Hindlimb muscle (tissue), 1 donor: ENCODE measurements at regions not wholly inside any gene's neighbourhood (a gene's known extent, or its start where the extent isn't known, plus 50 kb on each side); places are given as distances from the start of the nearest gene placed in this dataset.
A peak's percentile ranks its signal among the peaks of the same experiment; 100 is the strongest.

ENCODE experiments used
- DNase-seq: peaks from one replicate; pipeline ENCODE4 v3.0.0-alpha.2; 2013

DNA sequence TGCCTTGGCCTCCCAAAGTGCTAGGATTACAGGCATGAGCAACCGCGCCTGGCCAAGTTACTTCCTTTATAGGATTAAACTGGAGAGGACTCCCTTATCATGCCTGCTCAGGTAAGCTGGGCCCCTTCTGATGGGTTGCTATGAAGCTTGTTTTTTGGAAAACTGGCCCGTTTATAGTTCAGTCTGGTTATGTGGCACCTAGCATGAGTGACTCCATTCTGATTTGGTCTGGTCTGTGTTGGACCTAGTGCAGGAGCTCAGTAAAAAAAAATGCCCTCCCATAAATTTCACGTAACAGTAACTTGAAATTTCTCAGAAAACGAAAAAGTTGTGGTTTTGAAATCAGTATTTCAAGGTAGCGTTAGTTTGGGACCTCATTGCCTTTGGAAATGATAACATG, 448.4 kb downstream of the HACE1 start:
- no peak for DNase-seq

DNA sequence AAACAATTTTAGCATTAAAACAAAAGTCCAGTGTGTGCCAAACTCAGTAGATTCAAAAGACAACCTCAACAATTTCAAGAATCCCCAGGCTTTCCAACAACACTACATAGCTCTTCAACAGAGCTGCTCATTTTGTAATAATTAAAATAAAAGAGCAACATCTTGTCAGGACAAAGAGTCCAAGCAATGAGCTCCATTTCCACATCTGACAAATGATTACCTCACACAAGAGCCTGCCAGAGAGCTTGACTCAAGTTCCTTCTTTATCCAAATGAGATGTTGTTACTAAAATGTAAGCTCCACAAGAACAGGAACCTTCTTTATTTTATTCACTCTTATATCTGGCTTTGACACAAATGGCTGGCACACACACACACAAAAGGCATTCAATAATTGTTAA, 449.8 kb downstream of the HACE1 start:
- DNase-seq: no peak

DNA sequence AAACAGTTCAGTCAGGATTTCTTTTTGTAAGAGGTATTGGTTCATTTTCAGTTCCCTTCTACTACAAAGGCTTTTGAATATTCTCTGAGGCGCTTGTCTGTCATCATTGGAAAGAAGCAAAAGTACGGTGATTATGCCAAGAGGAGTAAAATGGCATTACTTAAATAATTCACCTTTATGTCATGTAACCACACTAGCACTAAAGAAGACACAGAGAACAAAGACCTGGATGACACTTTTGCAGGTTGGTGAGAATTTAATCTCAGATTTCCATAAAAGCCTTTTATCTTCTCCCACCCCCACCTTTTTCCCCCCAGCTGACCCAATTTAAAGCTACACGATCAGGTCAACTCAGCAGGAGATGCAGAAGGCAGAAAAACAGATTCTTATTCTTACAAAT, 451.8 kb downstream of the HACE1 start:
- DNase-seq: no peak

DNA sequence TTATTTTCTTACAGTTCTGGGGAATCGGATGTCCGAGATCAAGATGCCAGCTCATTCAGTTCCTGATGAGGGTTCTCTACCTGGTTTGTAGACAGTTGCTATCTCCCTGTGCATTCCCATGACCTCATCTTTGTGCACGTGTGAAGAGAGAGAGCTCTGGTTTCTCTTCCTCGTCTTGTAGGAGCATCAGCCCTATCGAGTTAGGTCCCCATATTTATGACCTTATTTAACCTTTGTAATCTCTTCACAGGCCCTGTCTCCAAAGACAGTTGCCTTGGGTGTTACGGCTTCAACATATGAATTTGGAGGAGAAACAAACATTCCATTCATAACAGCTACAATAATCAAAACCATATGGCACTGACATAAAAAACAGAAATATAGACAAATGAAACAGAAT, 455.3 kb downstream of the HACE1 start:
- peak; percentile 6 for DNase-seq

DNA sequence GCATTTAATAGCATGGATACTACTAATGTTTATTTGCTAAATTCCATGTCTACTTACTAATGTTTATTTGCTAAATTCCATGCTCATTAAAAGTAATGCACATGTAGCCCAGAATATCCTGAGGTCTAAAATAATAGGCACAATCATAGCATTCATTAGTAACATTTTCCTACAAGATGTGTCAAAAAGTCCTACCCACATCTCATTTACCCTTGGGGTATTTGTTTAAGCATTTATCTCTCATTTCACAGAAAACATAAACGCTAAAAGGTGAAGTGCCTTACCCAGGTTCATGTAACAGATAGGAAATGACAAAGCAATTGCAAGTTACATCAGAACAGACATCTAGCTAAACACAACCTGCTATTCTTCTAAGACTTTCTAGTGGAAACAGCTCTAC, 457.1 kb downstream of the HACE1 start:
- no peak for DNase-seq

DNA sequence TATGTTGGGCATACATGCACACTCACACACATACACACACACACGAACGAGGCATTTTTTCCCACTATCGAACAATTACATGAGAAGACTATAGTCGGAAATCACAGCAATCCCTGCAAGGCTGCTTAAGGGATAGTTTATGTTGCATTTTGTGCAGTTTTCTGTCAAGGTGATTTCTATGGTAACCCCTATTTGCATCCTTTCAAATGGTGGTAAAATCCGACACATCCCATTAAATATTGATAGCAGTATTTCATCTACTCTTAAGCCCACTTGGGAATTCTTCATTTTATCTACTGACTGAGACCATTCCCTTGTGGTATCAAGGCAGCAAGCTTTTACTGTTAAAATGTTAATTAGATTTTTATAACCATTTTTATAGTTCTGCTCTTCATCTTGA, 457.8 kb downstream of the HACE1 start:
- no peak for DNase-seq

DNA sequence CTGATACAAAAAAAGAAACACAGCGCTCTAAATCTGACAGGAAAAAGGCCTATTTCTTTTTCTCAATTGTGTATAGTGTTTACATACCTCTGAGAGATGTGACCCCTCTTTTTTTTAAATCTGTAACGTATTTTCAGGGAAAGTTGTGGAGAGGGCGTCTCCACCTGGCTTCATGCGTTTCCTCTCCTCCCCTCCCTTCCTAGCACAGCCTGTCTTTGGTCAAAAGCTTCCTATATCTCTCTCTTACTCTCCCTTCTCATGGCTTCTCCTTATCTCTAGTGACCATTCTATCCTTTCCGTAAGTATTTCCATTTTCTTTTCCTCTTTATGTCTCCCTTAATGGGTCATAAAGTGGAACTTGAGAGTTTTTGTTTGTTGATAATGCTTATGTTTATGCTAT, 458.9 kb downstream of the HACE1 start:
- DNase-seq: no peak

DNA sequence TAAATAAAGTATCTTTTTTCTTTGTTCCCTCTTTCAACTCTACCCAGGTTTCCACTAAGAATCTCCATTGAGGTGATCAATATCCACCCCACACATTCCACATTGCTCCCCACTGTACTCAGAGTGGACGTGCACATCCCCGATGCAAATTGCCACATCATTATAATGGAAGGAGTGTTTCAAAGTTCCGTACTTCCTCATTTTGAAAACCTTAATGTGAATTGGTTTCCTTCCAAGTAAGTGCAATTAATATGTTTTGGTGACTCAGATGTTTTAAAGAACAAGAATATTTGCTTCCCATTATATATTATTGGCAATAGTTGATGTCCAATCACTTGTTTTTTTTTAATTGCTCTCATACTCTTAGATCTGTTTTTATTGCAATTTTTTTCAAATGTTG, 463.6 kb downstream of the HACE1 start:
- peak; percentile 4 for DNase-seq

DNA sequence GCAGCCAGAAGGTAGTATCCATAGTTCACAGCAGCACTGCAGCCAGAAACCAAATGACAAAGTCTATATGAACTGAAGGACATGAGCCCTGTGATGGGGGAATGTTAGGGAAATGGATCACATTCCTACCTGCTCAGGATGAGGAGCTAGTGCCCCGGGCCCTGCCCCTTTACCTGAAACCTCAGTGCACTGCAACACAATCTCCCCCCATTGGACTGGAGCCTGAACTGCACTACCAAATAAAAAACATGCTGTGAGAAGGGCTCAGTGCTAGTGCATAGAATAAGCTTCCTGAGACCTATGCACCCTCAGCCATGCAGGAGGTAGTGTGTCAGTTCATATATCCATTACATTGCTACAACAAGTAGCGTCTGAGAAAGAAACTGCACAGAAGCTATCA, 477.8 kb downstream of the HACE1 start:
- DNase-seq: no peak

DNA sequence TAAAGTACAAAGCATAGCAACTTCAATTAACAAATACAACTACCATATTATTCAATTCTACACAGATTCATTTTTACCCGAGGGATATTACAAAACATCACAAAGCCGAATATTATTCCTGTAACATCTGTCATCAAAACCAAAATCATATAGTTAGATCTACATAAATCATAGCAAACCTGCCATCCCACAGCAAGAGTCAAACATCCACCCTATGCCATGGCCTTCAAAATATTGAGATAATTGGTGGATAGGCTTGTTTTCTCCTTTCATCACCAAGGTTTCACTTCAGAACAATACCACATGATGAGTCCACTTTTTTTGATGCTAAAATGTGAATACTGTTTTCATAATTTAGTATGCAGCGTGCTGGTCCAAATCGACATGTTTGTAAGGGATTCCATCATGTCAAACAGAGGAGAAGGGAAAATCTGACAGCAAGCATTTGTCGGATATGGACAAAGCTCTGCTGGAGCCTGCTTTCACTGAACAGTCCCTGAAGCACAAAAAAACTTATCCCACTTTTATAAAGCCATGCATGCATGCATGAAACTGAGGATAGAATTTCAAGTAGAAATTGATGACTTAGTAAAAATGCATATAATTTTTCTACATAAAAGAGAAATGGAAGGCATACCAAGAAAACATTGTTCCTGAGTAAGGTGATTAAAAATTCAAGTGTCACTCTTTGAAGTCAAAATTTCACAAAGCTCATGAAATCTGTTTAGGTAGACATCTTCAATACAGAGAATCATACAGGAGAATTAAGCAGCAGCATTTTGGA, 494.1 kb downstream of the HACE1 start:
- DNase-seq: no peak

DNA sequence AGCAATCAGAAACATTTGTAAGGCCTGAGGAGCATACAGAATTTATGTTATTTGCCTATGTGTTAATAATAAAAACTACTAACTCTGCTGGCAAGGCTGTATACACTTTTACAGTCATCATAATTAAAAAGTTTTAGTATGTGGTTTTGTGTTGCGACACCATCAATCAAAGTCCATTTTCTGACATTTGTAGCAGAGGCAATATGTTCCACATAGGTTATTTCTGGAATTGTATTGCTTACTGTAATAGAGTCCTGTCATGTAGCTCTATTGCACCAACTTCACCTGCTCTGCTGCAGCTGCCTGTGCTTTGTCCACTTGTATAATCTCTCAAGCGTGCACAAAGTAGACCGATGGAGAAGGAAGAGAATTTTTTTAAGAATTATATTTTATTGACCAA, 501.8 kb downstream of the HACE1 start:
- no peak for DNase-seq

DNA sequence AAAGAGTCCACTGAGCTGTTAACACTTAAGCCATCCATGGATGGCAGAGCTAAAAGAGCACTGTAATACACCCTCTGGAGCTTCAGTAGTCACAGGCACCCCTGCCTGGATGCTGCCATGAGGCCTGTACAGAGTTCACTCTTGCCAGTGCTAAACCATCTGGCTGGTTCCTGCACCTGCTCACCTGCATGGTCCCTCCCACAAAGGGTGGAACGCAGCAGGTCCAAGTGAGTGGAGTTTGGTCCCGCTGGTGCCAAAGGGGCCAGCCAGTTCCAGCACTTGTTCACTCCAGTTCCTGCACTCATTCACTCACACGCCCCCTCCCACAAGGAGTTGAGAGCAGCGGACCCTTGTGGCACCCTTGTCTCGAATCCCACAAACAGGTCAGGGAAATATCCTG, 503.5 kb downstream of the HACE1 start:
- DNase-seq: no peak

DNA sequence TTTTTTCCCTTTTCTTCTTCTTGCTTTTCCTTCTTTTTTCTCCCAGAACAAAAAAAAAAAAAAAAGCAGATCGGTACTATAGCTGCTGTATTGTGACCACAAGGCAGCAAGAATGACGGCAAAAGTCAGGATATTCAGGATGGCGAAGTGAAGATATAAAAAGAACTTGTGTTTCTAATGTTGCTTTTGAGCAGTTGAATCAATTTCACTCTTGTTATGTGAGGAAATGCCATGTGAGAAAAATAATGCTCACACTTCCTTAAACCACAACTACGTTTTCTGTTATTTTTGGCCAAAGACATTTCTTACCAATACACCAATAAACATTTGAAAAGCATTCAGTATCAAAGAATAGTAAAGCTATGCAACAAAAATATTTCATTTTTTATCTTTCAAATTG, 510.5 kb downstream of the HACE1 start:
- DNase-seq: no peak

DNA sequence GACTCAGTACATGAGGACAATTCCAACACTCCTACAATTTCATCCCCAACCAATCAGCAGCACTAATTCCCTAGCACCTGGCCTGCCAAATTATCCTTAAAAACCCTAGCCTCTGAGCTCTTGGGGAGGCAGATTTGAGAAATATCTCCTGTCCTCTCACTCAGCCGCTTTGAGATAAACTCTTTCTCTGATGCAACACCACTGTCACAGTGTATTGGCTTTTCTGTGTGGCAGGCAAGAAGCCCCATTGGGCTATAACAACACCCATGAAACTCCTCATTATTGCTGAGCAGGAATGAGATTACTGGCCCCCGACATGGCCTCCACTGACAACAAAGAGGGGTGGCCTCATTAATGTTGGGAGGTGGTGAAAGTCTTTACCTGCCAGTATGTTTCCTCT, 515.5 kb downstream of the HACE1 start:
- no peak for DNase-seq

DNA sequence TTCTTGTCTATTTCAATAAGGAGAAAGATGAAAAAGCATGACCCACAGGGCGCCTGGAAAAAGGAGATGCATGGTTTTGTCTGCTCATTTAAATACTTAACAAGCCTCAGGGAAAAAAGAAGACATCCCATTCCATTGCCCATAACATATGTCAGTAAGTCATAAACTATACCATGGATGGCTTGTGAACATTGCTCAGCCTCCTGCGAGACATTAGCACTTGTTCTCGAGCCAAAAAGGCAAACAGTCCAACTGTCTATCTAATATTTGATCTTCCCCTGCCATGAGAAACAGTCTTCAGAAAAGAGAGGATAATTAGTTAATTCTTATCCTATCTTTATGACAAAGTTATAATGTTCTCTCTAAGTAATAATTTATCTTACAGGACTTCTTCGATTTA, 527.4 kb downstream of the HACE1 start:
- no peak for DNase-seq

DNA sequence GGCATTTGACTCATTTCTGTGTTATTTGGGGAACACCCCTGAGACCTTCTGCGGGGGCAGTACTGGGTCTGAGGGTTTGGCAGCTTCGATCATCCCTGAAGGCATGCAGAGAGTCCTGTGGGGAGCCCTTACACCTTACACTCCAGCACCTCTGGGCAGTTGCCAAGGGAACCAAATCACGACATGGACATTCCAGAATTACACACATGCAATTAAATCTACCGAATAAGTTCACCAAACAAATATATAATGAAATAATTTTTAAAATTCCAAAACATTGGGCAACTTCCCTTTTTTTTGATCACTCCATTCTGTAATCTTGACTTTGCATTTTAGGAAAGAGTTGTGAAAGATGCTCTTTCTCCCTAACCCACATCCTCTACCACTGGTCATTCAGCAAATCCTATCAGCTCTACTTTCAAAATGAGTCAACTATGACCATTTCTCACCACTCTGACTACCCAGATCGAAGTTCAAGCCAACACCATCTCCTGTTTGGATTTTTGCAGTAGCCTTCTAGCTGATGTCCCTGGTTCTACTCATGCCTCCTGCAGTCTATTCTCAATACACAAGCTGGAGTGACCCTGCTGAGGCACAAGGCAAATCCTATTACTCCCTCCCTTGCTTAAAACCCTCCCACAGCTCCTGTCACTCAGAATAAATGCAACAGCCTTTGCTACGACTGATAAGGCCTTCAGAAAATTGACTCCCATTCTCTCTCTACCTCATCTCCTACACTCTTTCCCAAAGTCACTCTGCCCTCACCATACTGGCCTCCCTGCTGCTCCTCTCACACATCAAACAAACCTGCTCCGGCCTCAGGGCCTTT, 533.3 kb downstream of the HACE1 start:
- DNase-seq: no peak

DNA sequence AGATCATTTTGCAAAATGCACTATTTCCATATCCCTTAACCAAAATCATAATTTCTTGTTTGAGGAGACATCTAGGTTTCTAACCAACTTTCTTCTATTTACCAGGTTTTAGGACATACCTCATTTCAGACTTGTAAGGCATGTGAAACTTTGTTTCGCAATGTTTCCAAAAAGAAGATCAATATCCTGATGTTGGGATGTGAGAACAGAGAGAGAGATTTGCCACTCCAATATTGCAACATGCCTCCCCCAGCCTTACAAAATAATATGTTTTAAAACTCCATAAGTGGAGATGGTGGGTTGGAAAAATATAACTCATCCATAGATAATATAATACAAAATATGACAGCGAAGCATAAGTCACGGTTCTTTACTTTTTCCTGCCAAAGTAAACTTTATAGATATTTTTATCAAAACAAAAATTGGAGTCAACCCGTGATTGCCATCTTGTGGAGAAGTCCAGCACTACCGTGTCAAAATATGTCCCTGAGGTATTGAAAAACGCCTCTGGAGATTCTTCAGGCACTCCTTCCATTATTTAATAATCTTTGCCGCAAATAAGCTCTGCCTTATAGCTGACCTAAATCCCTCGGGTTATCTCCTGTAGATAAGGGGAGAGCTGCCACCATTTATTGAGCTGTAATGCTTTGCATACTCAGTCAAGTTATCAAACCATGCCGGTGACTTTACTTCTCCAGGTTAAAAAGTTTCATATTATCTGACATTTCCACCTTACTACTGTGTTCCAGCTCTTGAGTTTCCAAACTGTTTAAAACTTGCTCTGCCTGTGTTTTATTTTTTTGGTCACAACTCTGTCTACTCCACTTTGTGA, 534.2 kb downstream of the HACE1 start:
- DNase-seq: no peak

DNA sequence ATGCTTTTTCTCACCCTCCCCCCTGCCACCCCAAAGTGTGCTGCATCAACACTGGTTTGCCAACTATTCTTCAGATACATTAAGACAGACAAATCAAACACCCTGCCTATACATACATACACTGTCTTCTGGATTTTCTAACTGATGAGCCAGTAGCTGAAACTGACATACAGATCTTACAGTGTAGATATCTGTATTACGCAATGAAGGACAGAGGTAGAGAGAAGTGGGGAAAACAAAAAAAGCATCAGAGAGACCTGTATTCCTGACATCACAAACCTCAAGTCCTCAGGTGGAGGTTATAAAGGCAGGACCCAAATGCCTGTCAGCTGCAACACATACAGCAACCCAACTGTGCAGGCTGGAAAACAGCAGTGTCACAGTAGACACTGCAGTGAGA, 535.4 kb downstream of the HACE1 start:
- DNase-seq: no peak

DNA sequence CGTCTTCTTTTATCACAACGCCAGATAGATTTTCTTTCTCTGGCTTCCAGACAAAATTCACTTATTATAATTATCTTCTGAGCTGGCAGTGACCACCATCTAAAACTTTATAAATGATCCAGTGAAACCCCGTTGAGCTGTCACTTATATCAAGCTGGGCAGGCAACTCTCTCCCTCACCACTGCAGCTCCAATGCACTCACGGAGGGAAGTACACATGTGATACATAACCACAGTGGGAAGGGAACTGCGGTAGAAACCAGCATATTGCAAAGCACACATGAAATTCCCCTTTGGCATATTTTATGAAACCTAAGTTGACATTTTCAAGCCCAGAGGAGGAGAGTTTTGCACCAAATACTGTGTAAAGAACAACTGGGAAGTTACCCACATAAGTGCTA, 536.9 kb downstream of the HACE1 start:
- DNase-seq: no peak

DNA sequence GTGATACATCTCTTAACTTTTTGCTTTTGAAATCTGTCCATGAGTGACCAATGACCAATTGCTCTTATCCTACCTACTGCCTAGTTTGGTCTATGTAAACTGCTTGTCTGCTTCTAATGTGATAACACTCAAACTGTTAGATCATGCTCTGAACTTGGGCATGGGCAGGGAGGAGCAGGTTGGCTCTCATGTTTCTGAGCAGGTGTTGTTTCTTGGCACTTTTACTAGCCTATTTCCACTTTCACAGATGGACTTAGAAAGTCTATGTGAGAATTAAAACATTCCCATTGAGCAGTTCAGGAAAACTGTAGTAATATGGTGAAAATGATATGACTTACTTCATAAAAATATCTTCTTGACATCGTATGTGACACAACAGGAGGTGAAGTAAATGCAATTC, 538.4 kb downstream of the HACE1 start:
- no peak for DNase-seq

DNA sequence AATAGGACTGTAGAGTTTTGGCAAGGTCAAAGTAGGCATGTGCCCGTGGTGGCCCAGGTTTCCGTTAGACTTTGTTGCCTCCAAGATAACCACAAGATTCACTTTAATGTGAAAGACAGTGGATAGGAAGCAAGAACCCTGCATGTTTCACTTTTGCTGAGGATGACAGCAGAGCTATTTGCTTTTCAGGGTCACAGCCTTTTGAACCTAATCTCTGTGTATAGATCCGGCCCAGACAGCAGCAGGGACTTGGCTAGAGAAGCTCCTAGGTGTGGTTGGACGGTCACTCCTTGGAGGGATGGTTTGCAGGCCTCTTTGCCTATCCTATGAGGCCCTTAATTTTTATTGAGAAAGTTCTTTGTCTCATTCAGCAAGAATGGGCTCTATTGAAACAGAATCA, 538.8 kb downstream of the HACE1 start:
- DNase-seq: no peak

DNA sequence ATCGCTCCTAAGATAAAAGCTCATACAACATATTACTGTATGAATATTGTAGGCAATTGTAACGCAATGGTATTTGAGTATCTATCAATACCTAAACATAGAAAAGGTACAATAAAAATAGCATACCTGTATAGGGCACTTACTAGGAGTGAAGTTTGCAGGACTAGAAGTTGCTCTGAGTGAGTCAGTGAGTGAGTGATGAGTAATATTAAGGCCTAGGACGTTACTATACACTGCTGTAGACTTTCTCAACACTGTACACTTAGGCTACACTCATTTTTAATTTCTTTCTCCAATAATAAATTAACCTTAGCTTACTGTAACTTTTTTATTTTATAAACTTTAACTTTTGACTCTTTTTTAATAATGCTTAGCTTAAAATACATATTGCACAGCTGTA, 546.9 kb downstream of the HACE1 start:
- DNase-seq: no peak

DNA sequence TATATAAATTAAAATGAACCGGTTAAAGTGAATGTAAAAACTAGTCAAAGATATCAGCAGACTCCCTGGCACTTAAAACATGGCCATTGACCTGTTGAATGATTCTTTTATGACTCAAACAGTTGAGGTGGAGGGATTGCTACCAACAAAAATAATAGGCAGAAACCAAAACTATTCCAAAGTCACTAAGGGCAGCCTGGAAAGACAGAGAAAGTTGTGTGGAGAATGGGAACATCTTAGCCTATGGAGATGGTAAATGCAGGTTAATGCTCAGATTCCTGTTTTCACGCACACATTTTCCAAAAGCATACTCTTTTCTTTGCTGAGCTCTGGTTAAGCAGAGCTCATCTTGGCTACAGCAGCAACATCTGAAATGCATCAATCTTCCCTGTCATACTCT, 553.5 kb downstream of the HACE1 start:
- DNase-seq: no peak
